Epithelial cell of esophagus (primary cell): ENCODE measurements at regions not wholly inside any gene's neighbourhood (a gene's known extent, or its start where the extent isn't known, plus 50 kb on each side); places are given as distances from the start of the nearest gene placed in this dataset.

Experiments used
- DNase-seq: peaks from one replicate; pipeline ENCODE4 v3.0.0; 2010; ENCODE audit warnings: low read depth
- H3K4me3 ChIP-seq: 2 replicates; pipeline ENCODE4 v1.5.1; 2011; ENCODE audit warnings: mild to moderate bottlenecking, low read length, control low read depth
- CTCF ChIP-seq: IDR thresholded peaks from 2 replicates; pipeline ENCODE4 v1.5.1; 2011; ENCODE audit warnings: low read depth, mild to moderate bottlenecking, low read length, control low read depth, inconsistent platforms; ENCODE audit not compliant: insufficient read depth; ENCODE audit errors: missing control alignments

GRCh38 chr1:22245100-22245650 is 102.3 kb upstream of the WNT4 start:
- H3K4me3 ChIP-seq, result no peak overlapping the region
- TF ChIP-seq CTCF, result no peak

GRCh38 chr1:22245726-22246125 is 102.8 kb upstream of the WNT4 start:
- no peak for TF ChIP-seq CTCF
- no peak overlapping the region for H3K4me3 ChIP-seq
- DNase-seq, result no peak

More at GRCh38 chr1:22245100-22245650, 102.3 kb upstream of the WNT4 start:
- DNase-seq, result no peak

GRCh38 chr1:22246755-22247480 is 104.0 kb upstream of the WNT4 start:
- no peak overlapping the region for H3K4me3 ChIP-seq
- no peak for DNase-seq
- no peak for TF ChIP-seq CTCF

GRCh38 chr1:22247527-22248245 is 104.8 kb upstream of the WNT4 start:
- no peak for TF ChIP-seq CTCF
- no peak overlapping the region for H3K4me3 ChIP-seq
- no peak for DNase-seq

- no peak overlapping the region for H3K4me3 ChIP-seq
- DNase-seq, result no peak
- no peak for TF ChIP-seq CTCF
Observed at GRCh38 chr1:22248746-22249145, 105.8 kb upstream of the WNT4 start.

GRCh38 chr1:22249928-22250680 is 107.2 kb upstream of the WNT4 start:
- TF ChIP-seq CTCF, result no peak
- DNase-seq, result no peak
- no peak overlapping the region for H3K4me3 ChIP-seq
